ENCODE measurements at regions not wholly inside any gene's neighbourhood (a gene's known extent, or its start where the extent isn't known, plus 50 kb on each side); places are given as distances from the start of the nearest gene placed in this dataset.

DNA sequence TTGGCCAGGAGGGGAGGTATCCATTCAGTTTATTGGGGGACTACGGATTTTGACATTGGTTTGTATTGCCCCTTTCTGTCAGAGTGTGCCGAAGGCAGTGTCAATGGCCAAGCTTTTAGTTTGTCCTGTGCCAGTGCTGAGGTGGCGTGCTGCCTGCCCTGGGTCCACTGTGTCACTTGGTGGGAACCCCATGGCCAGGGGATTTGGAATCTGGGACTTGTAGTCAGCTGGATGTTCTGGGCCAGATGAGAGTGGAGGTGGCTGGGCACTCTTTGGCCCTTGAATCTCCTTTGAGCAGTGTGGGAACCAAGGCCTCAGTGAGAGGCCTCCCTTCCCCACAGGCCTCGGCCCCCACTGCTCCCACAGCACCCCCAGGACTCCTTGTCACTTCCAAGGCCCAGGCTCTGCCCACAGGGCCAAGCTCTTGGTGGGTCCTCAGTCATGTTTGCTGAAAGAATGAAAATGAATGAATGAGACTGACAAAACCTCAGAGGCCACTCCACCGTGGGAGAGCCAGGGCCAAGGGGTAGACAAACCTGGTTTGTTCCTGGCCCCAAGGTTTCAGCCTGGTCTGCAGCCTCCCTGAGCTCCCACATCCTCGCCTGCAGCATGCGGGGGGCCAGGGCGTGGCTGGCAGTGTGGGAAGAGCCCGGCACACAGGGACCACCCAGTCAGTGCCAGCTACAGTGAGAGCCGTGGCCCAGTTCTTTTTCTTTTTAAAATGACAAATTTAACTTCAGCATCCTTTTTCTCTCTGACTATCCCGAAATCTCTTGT is 412.2 kb downstream of the MATN1 start:
- Histone ChIP-seq H3K27me3 (no peaks in the 10 kb centered on the region), H3K4me3 (no peak overlapping the region), H3K27ac (no peak overlapping the region), H3K36me3 (no peaks in the 10 kb centered on the region), H3K9me3 (no peaks in the 10 kb centered on the region), H3K4me1 (ENCODE audit: insufficient read depth) (no peaks in the 10 kb centered on the region)
- no peak for DNase-seq
- TF ChIP-seq EP300 (IDR thresholded peaks at IDR 0.05) (no peak), POLR2A (IDR thresholded peaks at IDR 0.05) (no peak)
- TF ChIP-seq, protein P1, sequence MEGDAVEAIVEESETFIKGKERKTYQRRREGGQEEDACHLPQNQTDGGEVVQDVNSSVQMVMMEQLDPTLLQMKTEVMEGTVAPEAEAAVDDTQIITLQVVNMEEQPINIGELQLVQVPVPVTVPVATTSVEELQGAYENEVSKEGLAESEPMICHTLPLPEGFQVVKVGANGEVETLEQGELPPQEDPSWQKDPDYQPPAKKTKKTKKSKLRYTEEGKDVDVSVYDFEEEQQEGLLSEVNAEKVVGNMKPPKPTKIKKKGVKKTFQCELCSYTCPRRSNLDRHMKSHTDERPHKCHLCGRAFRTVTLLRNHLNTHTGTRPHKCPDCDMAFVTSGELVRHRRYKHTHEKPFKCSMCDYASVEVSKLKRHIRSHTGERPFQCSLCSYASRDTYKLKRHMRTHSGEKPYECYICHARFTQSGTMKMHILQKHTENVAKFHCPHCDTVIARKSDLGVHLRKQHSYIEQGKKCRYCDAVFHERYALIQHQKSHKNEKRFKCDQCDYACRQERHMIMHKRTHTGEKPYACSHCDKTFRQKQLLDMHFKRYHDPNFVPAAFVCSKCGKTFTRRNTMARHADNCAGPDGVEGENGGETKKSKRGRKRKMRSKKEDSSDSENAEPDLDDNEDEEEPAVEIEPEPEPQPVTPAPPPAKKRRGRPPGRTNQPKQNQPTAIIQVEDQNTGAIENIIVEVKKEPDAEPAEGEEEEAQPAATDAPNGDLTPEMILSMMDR (IDR thresholded peaks at IDR 0.05), result no peak
- intact Hi-C loops (cut with DNase I), result no loop called here
- 77 to 82% (median 78%) methylated on average over 11 of the region's 11 CpGs for WGBS, 3 donors

DNA sequence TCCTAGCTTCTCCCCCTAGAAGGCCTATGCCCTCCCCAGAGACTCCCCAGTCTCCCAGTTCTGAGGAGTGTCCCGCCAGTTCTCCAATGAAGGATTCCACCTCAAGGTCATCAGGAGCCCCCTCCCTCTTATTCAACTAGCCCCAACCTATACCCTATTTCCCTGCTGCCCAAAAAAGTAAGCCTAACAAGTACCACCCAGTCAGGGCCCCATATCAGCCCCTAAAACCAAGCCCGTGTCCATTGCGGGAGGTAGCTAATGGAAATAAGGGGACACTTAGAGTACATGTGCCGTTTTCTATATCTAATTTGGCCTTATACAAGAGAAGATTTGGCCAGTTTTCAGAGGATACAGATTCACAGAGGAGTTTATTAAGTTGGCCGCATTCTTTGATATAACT is 416.2 kb downstream of the MATN1 start:
- Histone ChIP-seq H3K27me3 (no peaks in the 10 kb centered on the region), H3K27ac (no peak overlapping the region), H3K4me1 (ENCODE audit: insufficient read depth) (no peaks in the 10 kb centered on the region), H3K9me3 (no peaks in the 10 kb centered on the region), H3K4me3 (no peak overlapping the region), H3K36me3 (no peaks in the 10 kb centered on the region)
- WGBS, 3 donors, result 56 to 65% (median 63%) methylated on average over 5 of the region's 5 CpGs
- DNase-seq, result no peak
- TF ChIP-seq EP300 (IDR thresholded peaks at IDR 0.05), result no peak
- TF ChIP-seq, protein P1 (IDR thresholded peaks at IDR 0.05), result no peak
- TF ChIP-seq POLR2A (IDR thresholded peaks at IDR 0.05), result no peak
- intact Hi-C loops (cut with DNase I), result no loop called here

DNA sequence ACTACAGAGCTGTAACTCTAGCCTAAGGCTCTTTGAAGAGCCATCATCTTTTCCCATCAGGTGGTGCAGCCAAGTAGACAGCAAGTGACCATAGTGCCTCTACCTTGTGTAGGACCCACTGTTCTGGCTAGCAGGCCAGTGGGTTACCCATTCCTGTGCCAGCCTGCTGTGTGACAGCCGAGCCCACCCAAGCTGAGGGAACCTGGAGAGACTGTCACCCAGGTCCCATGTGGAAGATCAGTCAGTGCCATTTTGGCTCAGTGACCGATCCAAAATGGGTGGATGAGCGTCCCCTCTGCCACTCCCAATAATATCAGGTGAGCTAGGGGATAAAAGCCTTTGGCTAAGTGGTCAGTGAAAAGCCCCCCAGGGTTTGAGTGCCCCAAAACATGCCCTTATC is 417.9 kb downstream of the MATN1 start:
- no peak for DNase-seq

DNA sequence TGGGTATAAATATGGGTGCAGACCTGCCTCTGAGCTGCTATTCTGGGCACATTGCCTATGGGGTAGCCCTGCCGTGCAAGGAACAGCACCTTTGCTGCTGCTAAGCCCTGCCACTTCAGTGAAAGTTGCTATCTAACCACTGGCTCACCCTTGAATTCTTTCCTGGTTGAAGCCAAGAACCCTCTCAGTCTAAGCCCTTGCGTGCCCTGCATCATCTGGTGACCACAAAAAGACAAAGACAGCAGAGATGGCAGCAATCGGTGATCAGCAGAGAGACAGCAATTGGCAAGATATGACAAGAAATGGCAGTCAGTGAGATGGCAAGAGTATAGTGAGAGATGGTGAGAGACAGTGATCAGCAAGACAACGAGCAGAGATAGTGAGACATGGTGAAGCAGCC is 418.3 kb downstream of the MATN1 start:
- Histone ChIP-seq H3K27ac (no peak overlapping the region), H3K4me1 (ENCODE audit: insufficient read depth) (no peaks in the 10 kb centered on the region), H3K9me3 (no peaks in the 10 kb centered on the region), H3K4me3 (no peak overlapping the region), H3K27me3 (no peaks in the 10 kb centered on the region), H3K36me3 (no peaks in the 10 kb centered on the region)
- 62 to 84% (median 82%) methylated on average over 4 of the region's 4 CpGs for WGBS, 3 donors
- no peak for TF ChIP-seq EP300 (IDR thresholded peaks at IDR 0.05)
- TF ChIP-seq, protein P1 (IDR thresholded peaks at IDR 0.05), result no peak
- no peak for TF ChIP-seq POLR2A (IDR thresholded peaks at IDR 0.05)
- DNase-seq, result no peak
- intact Hi-C loops (cut with DNase I), result no loop called here

More for the DNA sequence above, 417.9 kb downstream of the MATN1 start:
- Histone ChIP-seq H3K36me3 (no peaks in the 10 kb centered on the region), H3K27ac (no peak overlapping the region), H3K9me3 (no peaks in the 10 kb centered on the region), H3K4me1 (ENCODE audit: insufficient read depth) (no peaks in the 10 kb centered on the region), H3K27me3 (no peaks in the 10 kb centered on the region), H3K4me3 (no peak overlapping the region)
- 84 to 96% (median 87%) methylated on average over 3 of the region's 3 CpGs for WGBS, 3 donors
- intact Hi-C loops (cut with DNase I), result no loop called here
- TF ChIP-seq EP300 (IDR thresholded peaks at IDR 0.05), result no peak
- TF ChIP-seq, protein P1 (IDR thresholded peaks at IDR 0.05), result no peak
- TF ChIP-seq POLR2A (IDR thresholded peaks at IDR 0.05), result no peak

Measured in ovary (tissue), 7 donors.